Posterior vena cava (tissue), 2 donors: ENCODE measurements at regions not wholly inside any gene's neighbourhood (a gene's known extent, or its start where the extent isn't known, plus 50 kb on each side); places are given as distances from the start of the nearest gene placed in this dataset.
"Not testable (repeated sequence)": the region's sequence is repeated elsewhere in the genome, so short reads cannot be mapped to it uniquely, and the experiment has no call there.

ENCODE experiments used
- DNase-seq: peaks from one replicate; pipeline ENCODE4 v3.0.0-alpha.2; 2020; ENCODE audit warnings: low spot score
- intact Hi-C, 2 donors: fragments of 100-400 bp; cut with DNase I; formaldehyde crosslinking; loops; one replicate each; pipeline versions ENCODE4 v1.14.1 to v1.14.2; 2022 to 2023
- donor health status: DM: yes; HTN: yes; CAD: no.
- donor health status: DM: yes; HTN: yes; CAD: no.

- peak; percentile 32 for DNase-seq
- intact Hi-C loops = no loop called here
Observed at GRCh38 chr6:169406804-169407203, 153.2 kb upstream of the THBS2 start.

GRCh38 chr6:169406034-169406433 is 152.4 kb upstream of the THBS2 start:
- intact Hi-C loops = no loop called here
- no peak for DNase-seq

- DNase-seq = no peak
- intact Hi-C loops = no loop called here
Observed at GRCh38 chr6:169404828-169405227, 151.2 kb upstream of the THBS2 start.

- intact Hi-C loops = no loop called here
- DNase-seq = no peak
Observed at GRCh38 chr6:169398342-169399105, 144.9 kb upstream of the THBS2 start.

- intact Hi-C loops = no loop called here
- DNase-seq = no peak
Observed at GRCh38 chr6:169397684-169398083, 144.0 kb upstream of the THBS2 start.

GRCh38 chr6:169396554-169397163 is 143.0 kb upstream of the THBS2 start:
- intact Hi-C loops = no loop called here
- DNase-seq = no peak

- intact Hi-C loops, DNase-seq: not testable (repeated sequence)
Observed at GRCh38 chr6:169396009-169396539, 142.4 kb upstream of the THBS2 start.

GRCh38 chr6:169395080-169395805 is 141.6 kb upstream of the THBS2 start:
- no peak for DNase-seq
- intact Hi-C loops = no loop called here

- no peak for DNase-seq
- intact Hi-C loops = no loop called here
Observed at GRCh38 chr6:169393753-169394152, 140.1 kb upstream of the THBS2 start.

GRCh38 chr6:169391473-169392071 is 137.9 kb upstream of the THBS2 start:
- intact Hi-C loops = no loop called here

GRCh38 chr6:169388395-169389166 is 134.9 kb upstream of the THBS2 start:
- no peak for DNase-seq
- intact Hi-C loops = no loop called here

More at GRCh38 chr6:169391473-169392071, 137.9 kb upstream of the THBS2 start:
- no peak for DNase-seq

- intact Hi-C loops = no loop called here
- no peak for DNase-seq
Observed at GRCh38 chr6:169387809-169388383, 134.2 kb upstream of the THBS2 start.

- DNase-seq = no peak
- intact Hi-C loops = no loop called here
Observed at GRCh38 chr6:169386411-169387057, 132.9 kb upstream of the THBS2 start.

GRCh38 chr6:169385237-169385880 is 131.7 kb upstream of the THBS2 start:
- intact Hi-C loops = no loop called here
- no peak for DNase-seq

GRCh38 chr6:169384291-169384690 is 130.6 kb upstream of the THBS2 start:
- intact Hi-C loops = no loop called here
- no peak for DNase-seq

GRCh38 chr6:169383265-169383664 is 129.6 kb upstream of the THBS2 start:
- no peak for DNase-seq

GRCh38 chr6:169382735-169383134 is 129.1 kb upstream of the THBS2 start:
- DNase-seq = no peak
- intact Hi-C loops = no loop called here

More at GRCh38 chr6:169383265-169383664, 129.6 kb upstream of the THBS2 start:
- intact Hi-C loops = no loop called here

- intact Hi-C loops = no loop called here
- no peak for DNase-seq
Observed at GRCh38 chr6:169381988-169382387, 128.3 kb upstream of the THBS2 start.
